ENCODE measurements at regions not wholly inside any gene's neighbourhood (a gene's known extent, or its start where the extent isn't known, plus 50 kb on each side); places are given as distances from the start of the nearest gene placed in this dataset.
"Not testable (repeated sequence)": the region's sequence is repeated elsewhere in the genome, so short reads cannot be mapped to it uniquely, and the experiment has no call there.

DNA sequence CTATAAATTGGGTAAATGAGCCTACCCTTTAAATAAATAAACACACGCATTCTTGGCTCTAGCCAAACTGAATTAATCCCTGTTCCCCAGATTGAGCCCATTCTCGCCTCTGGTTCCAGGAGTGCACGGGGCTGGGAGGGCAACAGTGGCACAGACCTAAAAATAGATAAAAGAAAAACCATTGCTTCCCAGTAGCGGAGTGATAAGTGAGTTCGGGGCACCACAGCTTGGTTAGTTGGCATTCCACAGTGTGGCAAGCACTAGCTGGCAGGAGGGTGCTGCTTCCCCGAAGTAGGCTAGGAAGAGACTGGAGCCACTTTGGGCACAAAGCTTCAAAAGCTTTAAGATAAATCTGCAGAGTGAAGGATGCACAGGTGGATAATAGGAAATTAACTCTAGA lies 322.2 kb upstream of the SGCD start:
- no peak for DNase-seq

DNA sequence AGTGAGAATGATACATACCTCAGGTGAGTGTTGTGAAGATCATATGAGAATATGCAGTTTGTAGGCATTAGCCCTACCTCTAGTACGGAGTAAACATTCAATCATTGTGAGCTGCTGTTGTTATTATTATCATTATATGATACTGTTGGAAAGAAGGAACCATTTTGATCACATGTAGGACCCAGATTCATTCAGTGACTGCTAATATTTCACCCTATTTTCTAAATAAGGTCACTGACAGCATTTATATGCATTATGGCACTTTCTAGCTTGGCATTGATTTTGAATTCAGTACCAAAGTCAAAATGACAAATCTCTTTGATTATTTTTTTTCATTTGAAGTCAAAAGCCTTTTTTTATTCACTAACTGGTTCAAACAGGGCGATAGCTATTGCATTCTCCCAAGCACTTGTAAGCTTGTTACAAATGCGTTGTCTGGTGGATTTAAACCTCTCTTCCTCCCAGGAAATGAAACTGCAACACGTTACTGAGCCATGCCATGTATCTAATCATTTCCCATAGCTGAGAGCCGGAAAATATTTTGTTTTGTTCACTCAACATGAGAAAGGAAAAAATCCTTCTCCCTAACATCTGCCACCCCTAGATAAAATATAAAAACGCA lies 320.8 kb upstream of the SGCD start:
- no peak for DNase-seq

DNA sequence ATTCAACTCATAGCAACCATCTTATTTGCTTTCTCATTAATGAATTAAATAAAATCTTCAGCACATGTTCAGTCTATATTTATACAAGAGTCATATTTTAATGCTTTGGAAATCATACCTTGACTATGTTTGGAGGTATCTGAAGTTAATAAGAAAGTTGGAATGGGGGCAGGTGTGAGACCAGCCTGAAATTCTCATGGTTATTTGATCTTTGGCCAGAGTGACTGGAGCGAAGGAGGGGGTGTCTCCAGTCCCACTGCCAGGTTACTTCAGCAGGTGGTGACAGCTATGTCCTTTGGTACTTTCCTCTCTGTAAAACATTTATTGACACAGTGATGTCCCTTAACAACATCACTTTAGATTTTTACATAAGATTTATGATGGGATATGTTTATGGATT lies 318.1 kb upstream of the SGCD start:
- DNase-seq, result no peak

DNA sequence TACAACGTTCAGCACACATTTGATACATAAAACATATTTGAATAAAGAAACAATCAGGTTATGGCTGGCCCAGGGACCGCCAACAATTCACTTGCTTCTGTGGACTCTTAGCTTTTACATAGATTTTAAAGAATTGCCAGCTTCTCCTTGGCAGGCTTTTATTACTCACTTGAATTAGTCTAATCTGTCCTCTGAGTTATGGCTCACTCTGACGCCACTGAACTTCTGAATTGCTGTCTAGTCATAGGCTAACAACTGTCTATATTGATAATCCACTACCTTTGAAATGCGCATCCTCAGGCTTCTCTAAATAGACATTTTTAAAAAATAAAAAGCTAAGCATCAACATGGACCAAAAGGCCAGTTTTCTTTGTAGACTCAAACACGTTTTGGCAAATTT lies 317.4 kb upstream of the SGCD start:
- no peak for DNase-seq

DNA sequence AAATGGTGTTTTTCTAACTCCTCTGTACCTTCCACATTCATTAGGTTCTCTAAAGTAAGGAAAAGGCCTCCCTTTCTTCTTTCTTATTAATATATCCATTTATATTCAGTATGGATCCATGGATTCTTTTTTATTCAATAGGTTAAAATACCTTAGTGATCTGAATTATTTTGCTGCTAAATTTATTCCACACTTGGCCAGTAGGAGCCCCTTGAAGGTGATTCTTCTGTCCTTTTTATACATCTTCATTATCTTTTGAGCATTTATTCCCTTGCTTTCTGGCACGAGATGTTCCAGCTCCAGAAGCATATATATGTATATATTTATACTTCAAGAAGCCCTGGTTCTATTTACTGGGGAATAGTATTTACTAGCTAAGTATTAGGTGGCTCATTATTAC lies 311.8 kb upstream of the SGCD start:
- no peak for DNase-seq

DNA sequence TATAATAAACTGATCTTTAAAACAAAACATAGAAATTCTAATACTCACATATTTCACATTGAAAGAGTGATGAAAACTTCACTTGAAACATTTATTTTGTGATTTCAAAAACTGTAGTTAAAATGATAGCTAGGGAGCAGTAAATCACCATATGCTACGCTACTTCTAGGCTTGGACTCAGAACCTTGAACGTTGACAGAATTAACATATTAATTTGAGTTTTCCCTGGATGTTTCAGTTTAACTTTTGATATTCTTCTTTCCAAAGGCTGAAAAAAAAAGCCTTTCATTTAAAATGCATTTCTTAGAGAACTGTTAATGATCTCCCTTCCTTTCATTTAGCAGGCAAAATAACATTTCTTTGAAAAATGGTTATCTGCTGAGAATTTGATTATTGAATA lies 307.8 kb upstream of the SGCD start:
- DNase-seq, result no peak

DNA sequence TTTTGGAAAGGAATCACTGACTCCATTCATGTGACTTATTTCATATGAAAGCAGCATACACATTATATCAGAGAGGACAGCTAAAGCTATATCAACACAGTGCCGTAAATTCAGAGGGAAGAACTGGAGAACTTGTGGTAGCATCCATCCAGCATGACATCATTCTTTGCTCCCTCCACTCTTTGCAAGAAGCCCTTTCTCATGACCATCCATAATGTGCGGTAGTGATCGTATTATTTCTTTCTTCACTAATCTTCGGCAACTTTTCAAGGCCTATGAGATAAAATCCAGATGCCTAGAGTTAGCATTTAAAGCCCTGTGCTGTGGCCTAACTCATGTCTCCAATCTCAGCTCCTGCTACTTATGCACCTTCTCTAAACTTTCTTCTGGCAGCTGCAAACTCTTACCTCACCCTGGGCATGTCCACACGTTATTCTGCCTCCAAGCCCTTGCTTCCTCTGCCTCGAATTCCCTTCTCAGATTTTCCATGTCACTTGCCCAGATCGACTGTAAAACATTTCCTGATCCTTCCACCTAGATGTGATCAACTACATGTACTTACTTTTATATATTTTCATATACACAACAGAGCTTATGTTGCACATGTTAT lies 307.3 kb upstream of the SGCD start:
- no peak for DNase-seq

DNA sequence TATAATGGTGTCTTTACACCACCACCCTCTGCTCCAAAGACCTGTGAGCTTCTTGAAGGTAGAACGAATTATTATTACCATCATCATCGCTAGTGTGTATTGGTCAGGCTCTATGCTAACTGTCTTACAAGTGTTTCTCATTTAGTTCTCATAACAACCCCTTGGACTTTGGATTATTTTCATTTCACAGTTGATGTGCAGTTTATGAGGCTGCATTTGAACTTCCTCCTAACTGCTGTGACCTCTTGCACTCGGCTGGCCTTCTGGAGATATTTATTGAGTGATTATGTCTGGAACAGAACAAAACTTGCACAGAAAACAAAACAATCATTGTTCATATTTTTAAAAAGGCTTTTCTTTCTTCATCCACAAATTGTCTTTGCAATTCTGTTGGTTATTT lies 306.3 kb upstream of the SGCD start:
- DNase-seq, result no peak

DNA sequence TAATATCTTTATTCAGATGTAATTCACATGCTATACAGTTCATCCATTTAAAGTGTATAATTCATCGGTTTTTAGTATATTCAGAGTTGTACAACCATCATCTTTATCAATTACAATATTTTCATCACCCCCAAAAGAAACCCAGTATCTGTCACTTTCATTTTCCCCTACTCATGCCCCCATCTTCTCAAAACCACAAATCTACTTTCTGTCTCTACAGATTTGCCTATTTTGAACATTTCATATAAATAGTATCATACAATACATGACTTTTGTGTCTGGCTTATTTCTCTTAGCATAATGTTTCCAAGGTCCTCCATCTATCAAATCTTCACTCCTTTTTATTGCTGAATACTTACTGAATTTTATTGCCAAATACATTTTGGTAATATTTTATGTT lies 305.1 kb upstream of the SGCD start:
- DNase-seq, result no peak

DNA sequence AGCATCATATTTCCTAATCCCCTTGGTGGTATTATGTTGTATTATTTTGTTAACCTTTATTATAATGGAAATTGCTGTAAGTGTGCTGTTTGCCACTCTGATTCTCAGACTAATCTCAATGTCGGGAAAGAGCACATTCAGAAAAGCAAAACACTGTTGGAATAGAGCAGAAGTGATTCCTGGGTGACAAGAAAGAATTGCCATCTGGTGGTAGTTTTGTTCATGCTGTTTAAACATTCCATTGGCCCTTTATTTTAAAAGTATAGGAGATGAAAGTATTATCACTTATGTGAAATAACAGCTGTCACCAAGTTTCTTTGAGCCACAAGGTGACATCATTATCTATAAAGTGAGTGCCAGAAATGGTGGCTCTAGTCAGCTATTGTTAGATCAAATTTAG lies 301.3 kb upstream of the SGCD start:
- no peak for DNase-seq

DNA sequence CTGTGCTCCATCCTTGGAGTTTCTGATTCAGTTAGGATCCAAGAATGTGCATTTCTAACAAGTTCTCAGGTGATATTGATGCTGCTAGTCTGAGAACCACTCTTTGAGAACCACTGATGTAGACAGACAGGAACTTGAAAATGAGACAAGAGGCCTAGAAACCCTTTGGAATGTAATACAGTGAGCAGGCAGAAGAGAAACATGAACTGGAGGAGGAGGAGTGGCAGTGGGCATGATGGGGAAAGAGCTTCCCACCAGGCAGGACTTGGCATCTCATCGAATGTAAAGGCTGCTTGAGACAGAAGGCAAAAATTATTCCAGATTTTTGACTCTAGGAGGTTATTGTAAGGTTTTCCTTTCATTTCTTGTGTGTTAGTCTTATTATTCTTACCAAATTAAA lies 295.8 kb upstream of the SGCD start:
- no peak for DNase-seq

DNA sequence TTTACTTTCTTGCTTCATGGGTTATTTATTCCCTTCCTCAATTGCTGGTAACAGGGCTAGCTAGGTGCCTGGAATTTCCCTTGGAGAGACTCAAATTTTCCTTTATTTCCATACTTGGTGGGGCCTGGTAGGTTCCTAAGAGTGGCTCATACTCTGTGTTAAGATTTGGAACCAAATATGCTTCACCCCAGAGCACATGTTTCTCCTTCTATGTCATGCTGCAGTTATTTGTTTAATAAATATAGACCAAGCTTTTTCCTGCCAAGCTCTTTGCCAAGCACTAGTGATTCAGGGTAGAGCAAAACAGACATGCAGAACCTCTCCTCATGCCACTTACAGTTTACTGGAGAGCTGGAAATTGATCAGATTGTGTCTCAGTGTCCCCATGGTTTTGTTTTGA lies 290.3 kb upstream of the SGCD start:
- no peak for DNase-seq

DNA sequence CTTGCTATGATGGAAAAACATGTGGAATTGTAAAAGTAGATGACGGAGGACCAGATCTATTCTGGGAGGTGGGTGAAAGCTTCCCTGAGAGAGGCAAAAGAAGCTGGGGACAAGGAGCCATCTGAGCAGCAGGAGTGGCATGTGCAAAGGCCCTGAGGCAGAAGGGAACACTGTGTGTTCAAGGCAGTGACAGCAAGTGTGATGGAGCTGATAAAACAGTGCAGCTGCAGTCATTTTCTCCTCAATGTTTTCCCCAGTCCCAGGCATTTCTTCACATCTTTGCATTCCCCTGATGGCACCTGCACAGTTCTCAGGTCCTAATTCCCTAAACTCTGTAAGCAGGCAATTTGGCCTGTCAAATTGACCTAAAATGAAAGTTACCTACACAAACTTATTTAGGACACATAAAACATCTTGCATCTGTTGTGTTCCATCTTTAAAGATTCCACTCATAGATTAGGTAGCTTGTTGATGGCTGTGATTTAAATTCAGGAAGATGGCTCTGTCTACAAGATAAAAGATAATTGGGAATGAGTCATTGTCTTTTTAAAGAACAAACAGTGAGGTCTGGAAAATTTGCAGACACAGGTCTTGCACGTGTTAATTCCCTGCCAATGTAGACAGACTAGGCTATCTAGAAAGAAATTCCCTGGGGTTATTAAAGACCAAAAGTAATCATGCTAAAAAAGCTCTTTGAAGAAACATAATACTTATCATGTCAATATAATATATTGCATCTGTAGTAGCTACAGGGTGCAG lies 289.6 kb upstream of the SGCD start:
- DNase-seq, result no peak

DNA sequence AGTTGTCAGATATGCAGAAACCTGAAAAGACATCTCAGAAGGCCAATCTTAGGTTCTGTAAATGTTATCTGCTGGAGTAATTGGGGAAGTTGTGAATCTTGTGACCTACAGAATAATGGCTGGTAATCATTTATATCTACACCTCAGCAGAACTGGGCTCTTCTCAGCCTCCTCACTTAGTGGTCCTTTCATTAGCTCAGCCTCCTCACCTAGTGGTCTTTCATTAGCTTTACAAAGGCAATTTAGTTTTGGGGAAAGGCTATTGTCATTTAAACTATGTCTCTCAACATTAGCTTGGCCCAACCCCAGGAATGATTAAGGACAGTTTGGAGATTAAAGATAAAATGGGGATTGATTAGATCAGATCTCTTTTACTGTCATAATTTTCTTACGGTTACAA lies 284.2 kb upstream of the SGCD start:
- DNase-seq, result no peak

DNA sequence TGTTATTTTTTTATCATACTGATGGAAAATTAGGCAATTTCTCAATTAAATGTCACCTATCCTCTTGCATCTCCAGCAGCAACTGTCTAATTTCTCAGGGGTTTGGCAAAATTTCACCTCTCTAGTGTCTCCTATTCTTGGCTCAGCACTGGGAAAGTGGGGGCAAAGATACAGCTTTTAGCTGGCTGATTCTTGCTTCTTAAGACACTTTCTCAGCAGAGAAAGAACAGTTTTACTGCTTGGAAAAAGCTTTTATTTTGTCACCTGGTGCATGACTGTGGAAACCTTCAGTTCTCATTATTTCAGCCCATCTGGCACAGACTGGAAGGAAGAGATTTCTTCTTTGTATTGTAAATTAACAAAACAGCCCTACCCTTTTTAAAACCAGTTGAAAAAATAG lies 283.6 kb upstream of the SGCD start:
- DNase-seq, result no peak

DNA sequence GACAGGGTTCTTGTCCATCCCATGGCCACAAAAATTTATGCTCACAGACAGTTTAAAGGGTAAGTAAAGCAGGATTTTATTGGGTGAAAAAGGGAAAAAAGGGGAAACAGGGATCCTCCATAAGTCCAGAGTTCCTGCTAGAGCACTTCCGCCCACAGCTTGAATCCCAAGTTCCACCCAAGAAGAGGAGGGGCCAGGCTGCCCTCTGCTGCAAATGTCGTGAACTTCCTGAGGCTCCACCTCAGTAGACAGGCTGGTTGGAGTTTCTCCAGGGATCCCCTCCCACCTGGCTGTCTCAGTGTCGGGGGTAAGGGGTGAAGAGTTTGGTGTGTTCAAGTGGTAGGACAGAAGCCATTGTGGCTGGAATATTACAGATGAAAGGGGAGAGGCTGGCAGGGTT lies 275.0 kb upstream of the SGCD start:
- DNase-seq, result no peak

DNA sequence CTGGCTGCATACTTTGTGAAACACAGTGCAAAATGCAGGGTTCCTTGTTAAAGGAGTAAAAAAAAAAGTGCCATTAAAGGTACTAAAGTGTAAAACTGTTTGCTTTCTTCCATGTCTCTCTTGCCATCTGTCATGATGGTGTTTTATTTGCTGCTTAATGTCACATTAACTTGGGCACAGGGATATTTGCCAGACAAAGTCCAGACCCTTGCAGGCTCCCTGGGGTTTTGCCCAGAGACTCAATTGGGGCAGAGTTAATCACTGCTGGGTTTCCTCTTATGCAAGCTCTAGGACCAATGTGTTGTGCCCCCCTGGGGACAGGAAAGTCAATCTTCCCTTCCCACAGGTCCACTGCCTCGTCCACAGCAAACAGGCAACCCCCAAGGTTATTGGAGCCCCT lies 274.3 kb upstream of the SGCD start:
- DNase-seq, result no peak

DNA sequence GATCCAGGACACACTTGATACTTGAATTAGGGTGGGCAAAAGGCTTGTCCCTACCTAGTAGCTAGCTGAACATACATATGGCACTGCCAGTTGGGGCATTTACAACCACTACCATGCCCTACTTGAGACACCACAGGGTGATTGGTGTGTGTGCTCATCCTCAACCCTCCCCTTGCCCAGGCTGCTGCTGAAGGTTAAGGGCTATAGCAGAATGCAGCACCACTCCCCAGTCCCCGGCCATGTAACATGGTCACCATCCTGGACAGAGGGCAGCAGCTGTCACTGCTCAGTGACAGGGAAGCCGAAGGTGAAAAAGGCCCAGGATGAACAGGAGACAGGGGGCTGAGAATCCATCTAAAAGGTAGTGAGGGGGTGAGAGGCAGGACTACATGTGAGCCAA lies 273.9 kb upstream of the SGCD start:
- DNase-seq, result no peak

DNA sequence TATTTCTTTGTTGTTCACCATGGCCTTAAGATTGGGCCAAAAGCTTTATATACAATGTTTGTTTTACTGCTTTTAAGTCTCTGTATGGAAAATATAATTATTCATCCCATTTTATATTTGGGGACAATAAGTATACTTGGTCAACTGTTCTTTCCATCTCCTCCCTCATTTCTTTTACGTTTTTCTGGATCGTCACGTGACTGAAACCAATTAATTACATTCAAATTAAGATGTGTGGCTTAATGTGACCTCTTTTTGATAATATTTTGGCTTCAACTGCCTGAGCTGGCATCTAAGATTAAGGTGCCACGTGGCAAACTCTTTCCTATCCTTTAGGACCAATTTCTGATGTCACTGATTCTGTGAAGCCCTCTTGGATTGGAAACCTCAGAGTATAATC lies 250.1 kb upstream of the SGCD start:
- DNase-seq, result no peak

DNA sequence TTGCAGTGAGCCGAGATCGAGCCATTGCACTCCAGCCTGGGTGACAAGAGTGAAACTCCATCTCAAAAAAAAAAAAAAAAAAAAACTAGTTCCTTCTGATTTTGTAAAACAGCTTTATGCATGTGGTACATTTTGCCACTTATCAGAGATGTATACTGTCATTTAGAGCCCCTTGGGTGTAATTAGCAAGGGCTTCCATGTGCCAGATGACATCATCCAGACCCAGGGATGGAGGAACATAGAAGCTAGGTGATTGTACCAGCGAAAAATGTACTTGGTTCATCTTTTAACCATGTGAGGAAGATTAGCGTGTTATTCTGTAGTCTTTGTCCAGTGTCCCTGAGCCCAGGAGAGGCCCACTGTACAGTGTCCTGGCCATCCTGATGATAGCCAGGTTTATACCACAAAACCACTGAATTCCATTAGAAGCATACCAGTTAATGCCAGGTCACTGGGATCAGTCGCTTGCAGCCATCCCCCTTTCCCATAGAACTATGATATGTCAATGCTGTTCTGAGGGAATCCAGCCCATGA lies 239.3 kb upstream of the SGCD start:
- DNase-seq, result no peak

DNA sequence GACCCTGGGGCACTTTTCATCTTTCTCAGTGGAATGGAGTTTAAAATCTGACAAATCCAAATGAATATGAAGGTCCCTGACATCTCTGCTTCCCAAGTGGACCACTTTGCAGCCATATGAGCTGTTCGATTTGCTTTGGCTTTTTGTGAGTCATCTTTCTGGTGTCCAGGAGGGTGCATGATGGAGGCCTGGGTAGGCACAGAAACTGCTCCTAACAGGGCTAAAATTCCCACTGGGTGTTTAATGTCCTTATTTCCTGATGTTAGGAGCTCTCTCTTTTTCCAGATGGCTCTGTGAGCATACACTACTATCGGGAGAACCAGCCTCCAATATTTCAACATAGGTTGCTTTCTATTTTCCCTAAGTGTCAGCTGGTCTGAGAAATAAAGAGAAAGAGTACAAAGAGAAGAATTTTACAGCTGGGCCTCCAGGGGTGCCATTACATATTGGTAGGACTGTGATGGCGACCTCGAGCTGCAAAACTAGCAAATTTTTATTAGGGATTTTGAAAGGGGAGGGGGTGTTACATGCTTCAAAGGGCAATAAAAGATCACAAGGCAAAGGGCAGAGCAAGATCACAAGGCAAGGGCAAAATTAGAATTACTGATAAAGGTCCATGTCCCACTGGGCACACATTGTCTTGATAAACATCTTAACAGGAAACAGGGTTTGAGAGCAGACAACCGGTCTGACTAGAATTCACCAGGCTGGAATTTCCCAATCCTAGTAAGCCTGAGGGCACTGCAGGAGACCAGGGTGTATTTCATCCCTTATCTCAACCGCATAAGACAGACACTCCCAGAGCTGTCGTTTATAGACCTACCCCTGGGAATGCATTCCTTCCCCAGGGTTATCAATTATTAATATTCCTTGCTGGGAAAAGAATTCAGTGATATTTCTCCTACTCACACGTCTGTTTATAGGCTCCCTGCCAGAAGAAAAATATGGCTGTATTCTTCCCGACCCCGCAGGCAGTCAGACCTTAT lies 236.7 kb upstream of the SGCD start:
- not testable (repeated sequence) for DNase-seq

DNA sequence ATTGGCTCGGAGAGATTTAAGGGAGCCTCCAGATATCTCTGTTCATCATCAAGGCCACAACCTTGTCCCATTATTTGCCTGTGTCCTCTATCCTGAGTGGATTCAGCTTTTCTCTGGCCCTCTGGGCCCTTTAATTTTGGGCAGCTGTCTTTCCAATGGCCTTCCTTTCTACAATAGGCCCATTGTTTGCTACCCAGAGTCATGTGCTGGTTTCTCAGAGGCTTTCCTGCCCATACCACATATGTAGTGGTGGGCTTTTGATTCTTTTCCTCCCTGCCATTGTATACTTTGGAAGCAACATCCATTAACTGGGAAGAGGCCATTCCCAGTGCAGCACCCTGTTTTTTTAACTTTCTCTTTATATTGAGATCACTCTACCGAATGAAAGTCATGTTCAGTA lies 233.9 kb upstream of the SGCD start:
- DNase-seq, result no peak

DNA sequence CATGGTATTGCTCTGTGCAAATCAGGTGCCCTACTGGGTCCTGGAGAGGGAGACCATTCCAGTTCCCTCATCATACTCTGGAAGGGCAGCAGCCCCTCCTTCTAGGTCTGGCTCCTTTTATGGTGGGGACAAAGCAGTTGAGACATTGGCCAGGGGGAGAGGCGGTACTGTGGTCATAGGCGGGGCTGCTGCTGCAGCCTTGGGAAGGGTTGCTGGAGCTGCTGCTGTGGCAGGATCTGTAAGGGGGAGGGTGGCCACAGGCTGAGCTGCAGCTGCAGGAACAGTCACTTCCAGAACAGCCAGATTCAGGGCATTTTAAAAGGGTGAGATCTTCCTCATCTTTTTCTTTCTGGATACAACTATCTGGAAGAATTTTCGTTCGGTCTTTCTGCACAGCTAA lies 233.0 kb upstream of the SGCD start:
- no peak for DNase-seq
